Esophagus muscularis mucosa (tissue), 4 donors: ENCODE measurements at regions not wholly inside any gene's neighbourhood (a gene's known extent, or its start where the extent isn't known, plus 50 kb on each side); places are given as distances from the start of the nearest gene placed in this dataset.

ENCODE experiments used
- DNase-seq: peaks from one replicate; pipeline ENCODE4 v3.0.0-alpha.2; 2017; ENCODE audit errors: extremely low spot score
- H3K27ac ChIP-seq, 4 donors: fragments of 200-600 bp; sonication (generic); replicated peaks in 1 of 4; 1 replicate in 3 of 4; 2 replicates in 1 of 4; pipeline ENCODE4 v1.5.1; 2016 to 2019; ENCODE audit warnings: mild to moderate bottlenecking in 1 of 4
- H3K27me3 ChIP-seq, 4 donors: fragments of 200-600 bp; sonication (generic); one replicate each; pipeline versions ENCODE4 v1.5.1 to v1.6.0; 2016 to 2019
- H3K36me3 ChIP-seq, 4 donors: fragments of 200-600 bp; sonication (generic); one replicate each; pipeline ENCODE4 v1.5.1; 2016 to 2019
- H3K4me1 ChIP-seq, 4 donors: fragments of 200-600 bp; sonication (generic); one replicate each; pipeline ENCODE4 v1.5.1; 2016 to 2019
- H3K4me3 ChIP-seq, 4 donors: fragments of 200-600 bp; sonication (generic); 1 replicate in 2 of 4; 2 replicates in 2 of 4; pipeline ENCODE4 v1.5.1; 2016 to 2019; ENCODE audit warnings: mild to moderate bottlenecking in 4 of 4, moderate library complexity in 1 of 4
- H3K9me3 ChIP-seq, 4 donors: fragments of 200-600 bp; sonication (generic); 1 replicate in 3 of 4; 2 replicates in 1 of 4; pipeline ENCODE4 v1.5.1; 2016 to 2019
- CTCF ChIP-seq, 3 experiments: fragments of 200-600 bp in 2 of 3; fragments of 450-650 bp in 1 of 3; sonication (generic) in 2 of 3; IDR thresholded peaks; one replicate each; pipeline ENCODE4 v1.5.1; 2017 to 2019; ENCODE audit warnings: antibody characterized with exemption in 3 of 3, mild to moderate bottlenecking in 2 of 3, moderate library complexity in 1 of 3
- EP300 ChIP-seq: sonication (generic); formaldehyde crosslinking; IDR thresholded peaks from one replicate; pipeline ENCODE4 v1.6.1; 2017; ENCODE audit warnings: antibody characterized with exemption
- POLR2A ChIP-seq: fragments of 450-650 bp; IDR thresholded peaks from one replicate; pipeline ENCODE4 v1.6.1; 2017; ENCODE audit warnings: antibody characterized with exemption, moderate library complexity, mild to moderate bottlenecking, low read depth
- POLR2AphosphoS5 ChIP-seq, 2 donors: sonication (generic); formaldehyde crosslinking; IDR thresholded peaks; one replicate each; pipeline ENCODE4 v1.6.1; 2017; ENCODE audit warnings: antibody characterized with exemption in 2 of 2
- WGBS: methylation state at CpG from one replicate; pipeline ENCODE4 v1.1.5; 2018; 5-methylcytosine and 5-hydroxymethylcytosine counted together
- intact Hi-C: fragments of 100-400 bp; cut with DNase I; formaldehyde crosslinking; loops from one replicate; pipeline ENCODE4 v1.15.1; 2023

GRCh38 chr18:70430501-70431173 lies 141.8 kb downstream of the SOCS6 start:
- intact Hi-C loops, result loop anchor here (5.0 kb wide), 1 partner anchor 143 kb away; the partner anchor contains the start of gene SOCS6
- Histone ChIP-seq H3K4me1 (no peaks in the 10 kb centered on the region), H3K9me3 (no peaks in the 10 kb centered on the region), H3K27me3 (no peaks in the 10 kb centered on the region), H3K36me3 (no peaks in the 10 kb centered on the region), H3K27ac (no peak overlapping the region), H3K4me3 (no peak overlapping the region)
- no peak for DNase-seq
- no peak for TF ChIP-seq EP300
- no peak for TF ChIP-seq POLR2A
- no peak for TF ChIP-seq POLR2AphosphoS5 (IDR thresholded peaks at IDR 0.05)
- TF ChIP-seq CTCF (IDR thresholded peaks at IDR 0.05), result no peak
- 92% methylated on average over 7 of the region's 26 CpGs for WGBS

DNA sequence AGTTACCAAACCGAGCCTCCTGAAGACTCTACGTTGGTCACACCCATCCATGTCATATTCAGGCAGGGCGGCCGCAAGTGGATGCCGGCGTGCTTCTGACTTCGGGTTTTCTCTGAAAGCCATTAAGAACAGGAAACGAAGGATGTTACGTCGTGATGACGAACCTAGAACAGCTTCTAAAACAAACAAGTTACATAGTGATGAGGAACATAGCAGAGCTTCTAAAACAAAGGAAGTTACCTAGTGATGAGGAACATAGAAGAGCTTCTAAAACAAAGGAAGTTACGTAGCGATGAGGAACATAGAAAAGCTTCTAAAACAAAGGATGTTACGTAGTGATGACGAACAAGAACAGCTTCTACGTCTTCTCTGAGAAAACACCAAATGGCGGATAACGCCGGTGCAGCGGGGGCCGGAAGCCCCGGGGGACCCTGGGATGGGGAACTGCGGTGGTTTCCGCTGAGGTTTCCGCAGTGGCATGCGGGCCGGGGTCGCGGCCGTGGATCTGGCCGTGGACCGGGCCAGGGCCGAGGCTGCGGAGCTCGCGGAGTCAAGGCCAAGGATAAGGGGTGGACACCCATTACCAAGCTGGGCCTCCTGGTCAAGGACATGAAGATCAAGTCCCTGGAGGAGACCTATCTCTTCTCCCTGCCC lies 141.1 kb downstream of the SOCS6 start:
- Histone ChIP-seq H3K4me1 (no peaks in the 10 kb centered on the region), H3K9me3 (no peaks in the 10 kb centered on the region), H3K36me3 (no peaks in the 10 kb centered on the region), H3K27ac (no peak overlapping the region), H3K27me3 (no peaks in the 10 kb centered on the region), H3K4me3 (no peak overlapping the region)
- 92% methylated on average over 36 of the region's 36 CpGs for WGBS
- no peak for TF ChIP-seq EP300
- no peak for TF ChIP-seq POLR2AphosphoS5 (IDR thresholded peaks at IDR 0.05)
- TF ChIP-seq CTCF (IDR thresholded peaks at IDR 0.05), result no peak
- TF ChIP-seq POLR2A, result no peak
- no peak for DNase-seq
- intact Hi-C loops, result loop anchor here (5.0 kb wide), 1 partner anchor 143 kb away; the partner anchor contains the start of gene SOCS6

GRCh38 chr18:70428439-70428838 lies 139.6 kb downstream of the SOCS6 start:
- Histone ChIP-seq H3K27ac (no peak overlapping the region), H3K4me1 (peaks cover 2 to 4% (median 3%) of the 10 kb centered on the region in 4 donors), H3K27me3 (no peaks in the 10 kb centered on the region), H3K9me3 (no peaks in the 10 kb centered on the region), H3K4me3 (no peak overlapping the region), H3K36me3 (no peaks in the 10 kb centered on the region)
- intact Hi-C loops, result no loop called here
- TF ChIP-seq POLR2AphosphoS5 (IDR thresholded peaks at IDR 0.05) (no peak), POLR2A (no peak), EP300 (no peak), CTCF (IDR thresholded peaks at IDR 0.05) (no peak)
- no peak for DNase-seq
- 92% methylated on average over 1 of the region's 1 CpG for WGBS

DNA sequence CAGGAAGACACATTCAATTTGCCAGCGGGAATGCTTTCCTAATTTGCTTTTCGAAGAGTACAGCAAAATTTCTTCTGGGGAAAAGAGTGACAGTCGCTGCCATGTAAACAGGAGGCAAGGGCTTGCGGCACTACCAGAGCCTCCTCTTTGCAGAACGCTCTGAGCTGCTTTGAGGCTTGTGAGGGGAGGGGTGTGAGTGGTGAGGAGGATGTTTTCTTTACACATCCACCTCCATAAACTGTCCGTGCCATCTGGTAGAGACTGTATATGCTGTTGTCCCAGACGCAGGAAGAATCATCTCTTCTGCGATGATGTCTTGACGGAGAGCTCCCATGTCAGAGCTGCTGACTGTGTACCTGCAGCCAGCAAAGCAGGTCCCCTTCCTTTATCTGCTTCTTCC lies 138.0 kb downstream of the SOCS6 start:
- WGBS, result 83% methylated on average over 9 of the region's 9 CpGs
- Histone ChIP-seq H3K27ac (no peak overlapping the region), H3K4me1 (peaks cover 18 to 20% (median 19%) of the 10 kb centered on the region in 4 donors), H3K36me3 (no peaks in the 10 kb centered on the region), H3K27me3 (no peaks in the 10 kb centered on the region), H3K4me3 (no peak overlapping the region), H3K9me3 (no peaks in the 10 kb centered on the region)
- intact Hi-C loops, result no loop called here
- DNase-seq, result no peak
- TF ChIP-seq POLR2AphosphoS5 (IDR thresholded peaks at IDR 0.05) (no peak), EP300 (no peak), POLR2A (no peak), CTCF (IDR thresholded peaks at IDR 0.05) (no peak)
